AG04450 (cell line): ENCODE measurements at regions not wholly inside any gene's neighbourhood (a gene's known extent, or its start where the extent isn't known, plus 50 kb on each side); places are given as distances from the start of the nearest gene placed in this dataset.

Experiments
- CTCF ChIA-PET: fragments of 300-600, 350-600 bp; formaldehyde crosslinking; extraction: SDS; loops from one replicate; lab custom pipeline; 2022; ENCODE audit warnings: antibody characterized with exemption, inconsistent platforms; lab: Charles Lee
- POLR2A ChIA-PET: fragments of 350-600 bp; formaldehyde crosslinking; extraction: SDS; loops from one replicate; lab custom pipeline; 2021; ENCODE audit warnings: antibody characterized with exemption, inconsistent platforms; lab: Yijun Ruan, JAX
- DNase-seq: peaks from one replicate; pipeline ENCODE4 v3.0.0-alpha.2; 2011; ENCODE audit warnings: low read depth, low spot score
- H3K27ac ChIP-seq: one replicate; pipeline ENCODE4 v1.5.1; 2012; ENCODE audit warnings: low read depth, low read length, control low read depth
- H3K27me3 ChIP-seq: one replicate; pipeline ENCODE4 v1.6.0; 2012; ENCODE audit warnings: low read length; ENCODE audit not compliant: control insufficient read depth, insufficient read depth
- H3K4me3 ChIP-seq: 2 replicates; pipeline ENCODE4 v1.5.1; 2011; ENCODE audit warnings: mild to moderate bottlenecking, low read depth, low read length, control low read depth
- H3K9me3 ChIP-seq: 2 replicates; pipeline ENCODE4 v1.5.1; 2012; ENCODE audit warnings: low read length; ENCODE audit not compliant: control insufficient read depth, insufficient read depth
- CTCF ChIP-seq: IDR thresholded peaks from 2 replicates; pipeline ENCODE4 v1.5.1; 2011; ENCODE audit warnings: low read depth, low read length, control low read depth, inconsistent platforms

DNA sequence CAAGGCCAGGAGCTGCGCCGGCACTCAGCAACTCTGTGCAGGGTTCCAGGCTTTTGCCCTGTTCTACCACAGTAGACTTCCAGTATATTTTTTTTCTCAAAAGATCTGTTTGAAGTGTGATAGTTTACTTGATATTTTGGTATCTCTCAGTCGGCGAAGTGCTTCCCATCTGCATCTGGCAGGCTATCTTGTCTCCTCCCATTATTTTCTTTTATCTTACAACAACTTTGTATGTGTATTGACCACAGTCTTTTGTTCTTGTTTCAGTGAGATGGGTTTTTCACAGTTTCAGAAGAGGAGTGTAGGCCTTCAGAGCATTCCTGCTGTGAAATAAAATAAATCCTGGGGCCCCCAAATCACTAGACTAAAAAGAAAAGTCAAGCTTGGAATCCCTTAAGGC, 292.9 kb downstream of the PTGER3 start:
- ChIA-PET POLR2A (no interaction called here), CTCF (no interaction called here)
- no peak for TF ChIP-seq CTCF

GRCh38 chr1:70760154-70760553, 287.5 kb downstream of the PTGER3 start:
- DNase-seq = no peak
- H3K4me3 ChIP-seq = no peak overlapping the region
- H3K9me3 ChIP-seq = no peaks in the 10 kb centered on the region; the same call in 1 of the 2 replicates

More for the DNA sequence above, 292.9 kb downstream of the PTGER3 start:
- Histone ChIP-seq H3K27me3 (no peaks in the 10 kb centered on the region), H3K9me3 (peaks cover 18% of the 10 kb centered on the region), H3K4me3 (no peak overlapping the region), H3K27ac (no peak overlapping the region)
- no peak for DNase-seq

GRCh38 chr1:70762386-70762785, 285.2 kb downstream of the PTGER3 start:
- CTCF ChIA-PET = no interaction called here
- no peak for DNase-seq
- TF ChIP-seq CTCF = no peak
- H3K4me3 ChIP-seq = no peak overlapping the region
- H3K27me3 ChIP-seq = no peaks in the 10 kb centered on the region
- no peaks in the 10 kb centered on the region; the same call in 1 of the 2 replicates for H3K9me3 ChIP-seq
- POLR2A ChIA-PET = no interaction called here
- H3K27ac ChIP-seq = no peak overlapping the region

More at GRCh38 chr1:70760154-70760553, 287.5 kb downstream of the PTGER3 start:
- H3K27me3 ChIP-seq = no peaks in the 10 kb centered on the region
- POLR2A ChIA-PET = no interaction called here
- CTCF ChIA-PET = no interaction called here
- H3K27ac ChIP-seq = no peak overlapping the region
- no peak for TF ChIP-seq CTCF

- POLR2A ChIA-PET = no interaction called here
- no peak for TF ChIP-seq CTCF
- H3K4me3 ChIP-seq = no peak overlapping the region
- no peaks in the 10 kb centered on the region; the same call in 1 of the 2 replicates for H3K9me3 ChIP-seq
- no peaks in the 10 kb centered on the region for H3K27me3 ChIP-seq
- CTCF ChIA-PET = no interaction called here
- DNase-seq = no peak
- no peak overlapping the region for H3K27ac ChIP-seq
Measured at GRCh38 chr1:70764747-70765146, 282.9 kb downstream of the PTGER3 start.

DNA sequence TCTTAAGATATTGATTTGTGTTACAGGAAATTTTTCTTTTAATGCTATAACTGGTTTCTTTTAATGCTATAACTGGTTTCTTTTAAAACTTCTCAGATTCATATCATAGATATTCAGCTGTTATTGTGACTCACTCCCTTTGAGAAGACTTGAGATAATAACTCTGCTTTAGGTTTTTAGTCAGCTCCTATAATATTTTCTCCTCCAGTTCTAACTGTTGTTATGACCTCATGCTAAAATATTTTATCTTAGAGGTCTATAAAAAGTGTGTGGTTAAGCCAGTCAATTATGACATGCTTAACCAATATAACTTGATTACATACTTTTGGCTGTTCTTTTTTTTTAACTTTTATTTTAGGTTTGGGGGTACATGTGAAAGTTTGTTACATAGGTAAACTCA, 280.2 kb downstream of the PTGER3 start:
- H3K27ac ChIP-seq = no peak overlapping the region
- CTCF ChIA-PET = no interaction called here

More for the DNA sequence above, 280.2 kb downstream of the PTGER3 start:
- no peaks in the 10 kb centered on the region for H3K9me3 ChIP-seq
- no peak overlapping the region for H3K4me3 ChIP-seq
- no peak for TF ChIP-seq CTCF
- no peaks in the 10 kb centered on the region for H3K27me3 ChIP-seq
- no peak for DNase-seq
- POLR2A ChIA-PET = no interaction called here
